Small intestine (tissue), 7 donors: ENCODE measurements at regions not wholly inside any gene's neighbourhood (a gene's known extent, or its start where the extent isn't known, plus 50 kb on each side); places are given as distances from the start of the nearest gene placed in this dataset.

ENCODE experiments used
- DNase-seq, 2 donors: peaks; one replicate each; pipeline versions ENCODE4 v3.0.0 to v3.0.0-alpha.2; 2013
- FAIRE-seq: peaks from 2 replicates; lab custom pipeline; 2012; peaks lifted over from hg19 to GRCh38; lab: Jason Lieb, UNC
- H3K27ac ChIP-seq, 3 donors: one replicate each; pipeline ENCODE4 v1.5.1; 2013; ENCODE audit warnings: low read length in 2 of 3, mild to moderate bottlenecking in 2 of 3, control low read depth in 1 of 3, inconsistent platforms in 1 of 3, low read depth in 1 of 3, moderate library complexity in 1 of 3
- H3K27me3 ChIP-seq, 3 donors: one replicate each; pipeline ENCODE4 v1.6.1; 2013; ENCODE audit warnings: low read length in 3 of 3, inconsistent platforms in 1 of 3; ENCODE audit not compliant: control insufficient read depth in 3 of 3, insufficient read depth in 3 of 3
- H3K36me3 ChIP-seq, 3 donors: one replicate each; pipeline ENCODE4 v1.6.1; 2013; ENCODE audit warnings: low read length in 3 of 3, inconsistent platforms in 1 of 3, low read depth in 1 of 3, mild to moderate bottlenecking in 1 of 3, moderate library complexity in 1 of 3; ENCODE audit not compliant: control insufficient read depth in 3 of 3, insufficient read depth in 2 of 3
- H3K4me1 ChIP-seq, 3 donors: one replicate each; pipeline ENCODE4 v1.6.1; 2013; ENCODE audit warnings: low read length in 2 of 3, inconsistent platforms in 1 of 3, low read depth in 1 of 3, mild to moderate bottlenecking in 1 of 3, moderate library complexity in 1 of 3; ENCODE audit not compliant: control insufficient read depth in 3 of 3, insufficient read depth in 2 of 3
- H3K4me3 ChIP-seq, 3 donors: one replicate each; pipeline ENCODE4 v1.5.1; 2013; ENCODE audit warnings: low read length in 3 of 3, control low read depth in 1 of 3, inconsistent platforms in 1 of 3, low read depth in 1 of 3, mild to moderate bottlenecking in 1 of 3, moderate library complexity in 1 of 3
- H3K9me3 ChIP-seq, 2 donors: one replicate each; pipeline ENCODE4 v1.6.1; 2013; ENCODE audit warnings: low read depth in 1 of 2, low read length in 1 of 2; ENCODE audit not compliant: control insufficient read depth in 2 of 2, insufficient read depth in 1 of 2
- WGBS, 3 donors: extraction: QIAGEN DNeasy Blood & Tissue Kit; methylation state at CpG; one replicate each; pipeline ENCODE4 v1.1.7; 2013; 5-methylcytosine and 5-hydroxymethylcytosine counted together
- donor health status: healthy with polysubstance abuse.
- donor health status: control.
- donor health status: control.
- donor health status: Bipolar disorder and iron deficiency.
- donor health status: healthy.

GRCh38 chr12:68470664-68471328 lies 138.6 kb upstream of the MDM1 start:
- FAIRE-seq (no peak), DNase-seq (no peak)
- Histone ChIP-seq H3K27ac (no peak overlapping the region), H3K4me1 (peaks cover 0 to 5% (median 0%) of the 10 kb centered on the region in 3 donors), H3K4me3 (no peak overlapping the region), H3K36me3 (no peaks in the 10 kb centered on the region), H3K27me3 (no peaks in the 10 kb centered on the region), H3K9me3 (no peaks in the 10 kb centered on the region)
- WGBS, 3 donors, result 75 to 87% (median 81%) methylated on average over 3 of the region's 3 CpGs

- WGBS, 3 donors, result 88 to 92% (median 92%) methylated on average over 5 of the region's 5 CpGs
- Histone ChIP-seq H3K4me3 (no peak overlapping the region), H3K27me3 (no peaks in the 10 kb centered on the region), H3K9me3 (no peaks in the 10 kb centered on the region), H3K27ac (no peak overlapping the region), H3K4me1 (no peaks in the 10 kb centered on the region), H3K36me3 (no peaks in the 10 kb centered on the region)
- no peak for DNase-seq
- FAIRE-seq, result peak; percentile 15
These were observed 136.1 kb upstream of the RAP1B start for GRCh38 chr12:68474467-68475204.

- WGBS, 3 donors, result 96 to 100% (median 97%) methylated on average over 2 of the region's 2 CpGs
- no peak for FAIRE-seq
- H3K27ac ChIP-seq, result no peak overlapping the region
These were observed 133.9 kb upstream of the RAP1B start for GRCh38 chr12:68476794-68477193.

GRCh38 chr12:68477261-68477772 lies 133.4 kb upstream of the RAP1B start:
- H3K4me1 ChIP-seq, result no peaks in the 10 kb centered on the region
- no peak overlapping the region for H3K27ac ChIP-seq
- no peak for FAIRE-seq
- H3K9me3 ChIP-seq, result peaks cover 0 to 1% of the 10 kb centered on the region in 2 donors
- H3K36me3 ChIP-seq, result no peaks in the 10 kb centered on the region
- 77 to 94% (median 94%) methylated on average over 3 of the region's 3 CpGs for whole genome bisulfite sequencing, 3 donors
- H3K27me3 ChIP-seq, result no peaks in the 10 kb centered on the region
- no peak for DNase-seq
- H3K4me3 ChIP-seq, result no peak overlapping the region

More at GRCh38 chr12:68476794-68477193, 133.9 kb upstream of the RAP1B start:
- Histone ChIP-seq H3K4me3 (no peak overlapping the region), H3K27me3 (no peaks in the 10 kb centered on the region), H3K36me3 (no peaks in the 10 kb centered on the region), H3K9me3 (peaks cover 0 to 1% of the 10 kb centered on the region in 2 donors), H3K4me1 (no peaks in the 10 kb centered on the region)
- DNase-seq, result no peak

GRCh38 chr12:68477906-68478305 lies 132.8 kb upstream of the RAP1B start:
- Histone ChIP-seq H3K36me3 (no peaks in the 10 kb centered on the region), H3K27ac (no peak overlapping the region), H3K4me1 (no peaks in the 10 kb centered on the region), H3K4me3 (no peak overlapping the region), H3K9me3 (peaks cover 0 to 1% of the 10 kb centered on the region in 2 donors), H3K27me3 (no peaks in the 10 kb centered on the region)
- WGBS, 3 donors, result 93 to 95% (median 94%) methylated on average over 5 of the region's 5 CpGs
- FAIRE-seq, result no peak
- no peak for DNase-seq

- Histone ChIP-seq H3K4me3 (no peak overlapping the region), H3K36me3 (no peaks in the 10 kb centered on the region), H3K27ac (peak overlapping the region in 1 of 3 donors; percentile 58), H3K4me1 (no peaks in the 10 kb centered on the region), H3K27me3 (no peaks in the 10 kb centered on the region), H3K9me3 (peaks cover 0 to 1% of the 10 kb centered on the region in 2 donors)
- WGBS, 3 donors, result 82 to 97% (median 96%) methylated on average over 1 of the region's 1 CpG
- FAIRE-seq, result no peak
- no peak for DNase-seq
These were observed 132.0 kb upstream of the RAP1B start for GRCh38 chr12:68478516-68479260.

- H3K4me1 ChIP-seq, result no peaks in the 10 kb centered on the region
- H3K27ac ChIP-seq, result peak overlapping the region in 1 of 3 donors; percentile 58
These were observed 131.3 kb upstream of the RAP1B start for GRCh38 chr12:68479261-68479895.

GRCh38 chr12:68479896-68480291 lies 130.8 kb upstream of the RAP1B start:
- Histone ChIP-seq H3K27ac (peak overlapping the region in 1 of 3 donors; percentile 24), H3K9me3 (peaks cover 0 to 1% of the 10 kb centered on the region in 2 donors), H3K4me3 (no peak overlapping the region), H3K27me3 (no peaks in the 10 kb centered on the region), H3K36me3 (no peaks in the 10 kb centered on the region), H3K4me1 (no peaks in the 10 kb centered on the region)
- WGBS, 3 donors, result 71 to 81% (median 73%) methylated on average over 2 of the region's 2 CpGs
- DNase-seq (no peak), FAIRE-seq (no peak)

More at GRCh38 chr12:68479261-68479895, 131.3 kb upstream of the RAP1B start:
- Histone ChIP-seq H3K9me3 (peaks cover 0 to 1% of the 10 kb centered on the region in 2 donors), H3K4me3 (no peak overlapping the region), H3K27me3 (no peaks in the 10 kb centered on the region), H3K36me3 (no peaks in the 10 kb centered on the region)
- FAIRE-seq, result no peak
- 64 to 71% (median 65%) methylated on average over 4 of the region's 4 CpGs for WGBS, 3 donors
- DNase-seq, result peak in 1 of 2 donors; percentile 16
